ENCODE measurements at regions not wholly inside any gene's neighbourhood (a gene's known extent, or its start where the extent isn't known, plus 50 kb on each side); places are given as distances from the start of the nearest gene placed in this dataset.
"Not testable (repeated sequence)": the region's sequence is repeated elsewhere in the genome, so short reads cannot be mapped to it uniquely, and the experiment has no call there.

DNA sequence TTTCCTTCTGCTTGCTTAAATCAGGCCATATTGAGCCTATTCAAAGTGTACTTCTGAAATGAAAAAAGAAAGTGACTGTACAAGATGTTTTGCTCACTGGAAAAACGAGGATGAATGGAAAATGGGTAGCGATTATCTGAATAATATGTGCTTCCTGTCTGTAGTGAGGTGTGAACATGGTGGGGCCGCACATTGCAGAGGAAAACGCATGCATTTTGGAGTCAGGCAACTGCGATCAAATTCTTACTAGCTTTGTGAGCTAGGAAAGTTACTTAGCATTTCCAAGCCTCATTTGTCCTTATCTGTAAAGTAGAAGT, 73.0 kb upstream of the PRSS3 start:
- FAIRE-seq (no peak), DNase-seq (ENCODE audit: insufficient read length) (no peak)
- TF ChIP-seq TAF1 (IDR thresholded peaks at IDR 0.05; ENCODE audit: borderline replicate concordance, low read depth, low read length): no peak
- TF ChIP-seq POLR2AphosphoS5 (IDR thresholded peaks at IDR 0.05; ENCODE audit: low read depth, low read length): no peak
- TF ChIP-seq POLR2A (IDR thresholded peaks at IDR 0.05; ENCODE audit: low read depth, low read length): no peak

DNA sequence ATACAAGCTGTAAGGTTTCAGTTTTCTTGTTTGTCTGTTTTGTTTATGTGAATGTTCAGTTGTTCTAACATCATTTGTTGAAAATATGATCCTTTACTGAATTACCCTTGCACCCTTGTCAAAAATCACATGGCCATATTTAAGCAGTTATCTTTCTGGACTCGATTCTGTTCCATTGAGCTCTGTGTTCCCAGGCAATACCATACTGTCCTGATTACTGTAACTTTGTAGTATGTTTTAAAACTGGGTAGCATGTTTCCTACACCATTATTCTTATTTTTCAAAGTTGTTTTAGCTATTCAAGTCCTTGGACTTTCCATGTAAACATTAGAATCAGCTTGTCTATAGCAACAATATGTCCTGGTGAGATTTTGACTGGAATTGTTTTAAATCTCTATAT, 66.7 kb upstream of the PRSS3 start:
- DNase-seq (ENCODE audit: insufficient read length) (no peak), FAIRE-seq (peak; percentile 54)
- TF ChIP-seq TAF1 (IDR thresholded peaks at IDR 0.05; ENCODE audit: borderline replicate concordance, low read depth, low read length): no peak
- no peak for TF ChIP-seq POLR2A (IDR thresholded peaks at IDR 0.05; ENCODE audit: low read depth, low read length)
- TF ChIP-seq POLR2AphosphoS5 (IDR thresholded peaks at IDR 0.05; ENCODE audit: low read depth, low read length): no peak

DNA sequence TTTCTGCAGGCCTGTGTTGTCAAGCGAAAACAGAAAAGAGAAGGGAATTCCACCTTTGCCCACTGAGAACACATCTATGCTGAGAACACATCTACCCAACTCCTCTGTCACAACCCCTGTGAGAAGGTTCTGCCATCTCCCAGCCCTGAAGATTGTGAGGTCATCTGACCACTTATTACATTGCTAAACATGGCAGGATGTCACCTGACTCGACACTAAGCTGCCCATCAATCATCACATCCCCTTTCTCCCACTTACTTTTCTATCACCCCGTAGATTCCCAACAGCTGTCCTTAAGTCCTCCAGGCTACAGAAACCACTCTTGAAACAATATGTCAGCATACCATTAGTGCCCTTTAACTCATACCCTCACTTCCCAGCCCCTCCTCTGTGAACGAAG, 64.2 kb upstream of the PRSS3 start:
- FAIRE-seq: no peak

DNA sequence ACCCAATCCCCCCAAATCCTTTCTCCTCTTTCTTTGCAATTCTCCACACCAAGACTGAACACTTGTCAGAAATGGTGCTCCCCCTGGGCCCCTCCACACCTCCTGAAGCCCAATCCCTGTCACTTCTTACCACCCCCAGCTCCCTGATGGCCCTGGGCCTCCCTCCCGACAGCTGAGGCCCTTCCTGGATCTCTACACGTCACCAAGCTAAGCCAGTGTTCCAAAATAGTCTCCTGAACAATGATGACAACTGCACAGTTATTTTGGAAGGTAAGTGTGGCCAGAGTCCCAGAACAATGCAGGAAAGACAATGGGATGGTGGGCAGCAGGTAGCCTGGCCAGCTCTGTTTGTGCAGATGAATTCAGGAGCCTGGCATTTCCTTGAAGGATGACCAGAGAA, 63.7 kb upstream of the PRSS3 start:
- FAIRE-seq (no peak), DNase-seq (ENCODE audit: insufficient read length) (no peak)
- TF ChIP-seq POLR2A (IDR thresholded peaks at IDR 0.05; ENCODE audit: low read depth, low read length): no peak
- no peak for TF ChIP-seq TAF1 (IDR thresholded peaks at IDR 0.05; ENCODE audit: borderline replicate concordance, low read depth, low read length)
- TF ChIP-seq POLR2AphosphoS5 (IDR thresholded peaks at IDR 0.05; ENCODE audit: low read depth, low read length): no peak

More for the DNA sequence above, 64.2 kb upstream of the PRSS3 start:
- TF ChIP-seq TAF1 (IDR thresholded peaks at IDR 0.05; ENCODE audit: borderline replicate concordance, low read depth, low read length) (no peak), POLR2A (IDR thresholded peaks at IDR 0.05; ENCODE audit: low read depth, low read length) (no peak), POLR2AphosphoS5 (IDR thresholded peaks at IDR 0.05; ENCODE audit: low read depth, low read length) (no peak)
- no peak for DNase-seq (ENCODE audit: insufficient read length)

DNA sequence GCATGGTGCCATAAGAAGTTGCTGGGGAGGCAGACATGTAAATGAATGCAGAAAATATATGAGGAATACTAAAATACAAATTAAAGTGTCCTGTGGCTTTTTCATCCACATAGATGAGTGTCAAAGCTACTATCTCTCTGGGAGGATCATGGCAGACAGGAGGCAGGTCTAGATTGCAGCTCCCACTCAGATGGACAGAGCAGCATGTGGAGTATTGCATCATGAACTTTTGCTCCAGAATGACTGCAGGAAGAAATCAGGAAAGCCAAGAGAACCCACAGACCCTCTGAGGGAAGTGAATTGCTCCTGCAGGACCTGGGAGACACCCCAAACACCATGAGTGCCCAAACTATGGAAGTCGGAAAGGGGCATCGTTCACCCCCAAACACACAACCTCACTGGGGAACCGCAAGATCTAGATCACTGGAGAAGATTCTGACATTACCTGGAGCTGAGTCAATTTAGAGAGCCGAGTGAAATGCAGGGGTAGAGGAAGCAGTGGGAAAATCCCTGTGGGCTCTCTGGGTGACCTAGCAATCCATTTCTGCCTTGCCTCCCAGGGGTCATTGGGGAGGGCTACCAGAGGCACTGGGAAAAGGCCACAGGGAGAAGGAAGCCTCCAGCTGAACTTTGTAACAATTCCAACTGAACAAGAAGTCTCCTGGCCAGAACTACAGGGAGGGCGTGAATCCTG, 61.0 kb upstream of the PRSS3 start:
- DNase-seq (ENCODE audit: insufficient read length); FAIRE-seq: not testable (repeated sequence)

DNA sequence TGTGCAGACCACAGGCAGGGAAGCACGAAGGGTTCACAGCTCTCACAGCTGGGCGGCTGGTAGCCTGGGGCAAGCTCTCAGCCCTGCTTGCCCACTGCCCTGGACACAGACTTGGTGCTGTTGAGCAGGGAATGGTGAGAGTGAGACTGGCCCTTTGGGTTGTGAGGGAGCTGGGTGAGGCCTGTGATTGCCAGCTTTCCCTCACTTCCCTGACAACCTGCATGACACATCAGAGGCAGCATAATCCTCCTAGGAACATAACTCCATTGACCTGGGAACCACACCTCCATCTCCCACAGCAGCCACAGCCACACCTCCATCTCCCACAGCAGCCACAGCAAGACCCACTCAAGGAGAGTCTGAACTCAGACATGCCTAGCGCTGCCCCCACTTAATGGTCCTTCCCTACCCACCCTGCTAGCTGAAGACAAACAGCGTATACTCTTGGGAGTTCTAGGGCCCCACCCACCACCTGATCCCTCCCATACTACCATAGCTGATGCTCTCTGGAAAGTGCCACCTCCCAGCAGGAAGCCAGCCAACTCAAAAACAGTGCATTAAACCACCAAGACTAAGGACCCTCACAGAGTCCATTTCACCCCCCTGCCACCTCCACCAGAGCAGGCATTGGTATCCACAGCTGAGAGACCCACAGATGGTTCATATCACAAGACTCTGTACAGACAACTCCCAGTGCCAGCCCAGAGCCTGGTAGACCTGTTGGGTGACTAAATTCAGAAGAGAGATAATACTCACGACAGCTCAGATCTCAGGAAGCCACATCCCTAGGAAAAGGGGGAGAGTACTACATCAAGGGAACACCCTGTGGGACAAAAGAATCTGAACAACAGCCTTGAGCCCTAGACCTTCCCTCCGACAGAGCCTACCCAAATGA, 60.2 kb upstream of the PRSS3 start:
- DNase-seq (ENCODE audit: insufficient read length); FAIRE-seq: not testable (repeated sequence)

DNA sequence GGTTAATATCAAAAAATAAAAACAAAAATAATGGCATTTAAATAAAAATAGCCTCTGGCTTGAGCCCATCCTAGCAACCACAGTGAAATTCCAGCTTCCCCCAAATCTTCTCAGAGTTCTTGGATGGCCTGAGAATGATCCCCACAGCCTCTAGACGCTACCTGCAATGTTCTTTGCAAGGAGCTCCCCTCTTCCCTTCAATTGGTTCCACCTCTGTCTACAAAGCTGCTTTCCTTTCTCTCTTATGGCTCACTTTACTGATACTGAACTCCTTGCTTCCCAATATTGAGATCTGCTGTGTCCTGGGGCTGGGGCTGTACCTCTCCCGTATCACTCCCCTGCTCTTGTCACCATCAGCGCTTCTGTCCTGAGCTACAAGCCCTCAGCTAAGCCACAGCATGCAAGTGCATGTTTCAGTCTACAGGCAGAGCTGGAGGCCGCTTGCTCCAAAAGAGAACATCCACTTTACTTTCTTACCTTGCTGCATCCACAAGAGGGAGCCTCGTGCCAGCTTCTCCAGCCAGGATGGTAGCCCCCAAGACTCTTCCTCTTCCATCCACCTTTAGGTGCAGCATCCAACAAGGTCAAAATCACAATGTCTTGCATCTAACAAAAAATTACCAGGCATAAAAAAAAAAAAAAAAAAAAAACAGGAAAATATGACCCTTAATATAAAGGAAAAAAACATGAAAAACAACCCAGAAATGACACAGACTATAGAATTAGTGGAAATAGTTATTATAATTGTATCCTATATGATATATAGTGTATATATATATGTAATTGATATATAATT, 57.4 kb upstream of the PRSS3 start:
- no peak for DNase-seq (ENCODE audit: insufficient read length)
- TF ChIP-seq POLR2A (IDR thresholded peaks at IDR 0.05; ENCODE audit: low read depth, low read length) (no peak), TAF1 (IDR thresholded peaks at IDR 0.05; ENCODE audit: borderline replicate concordance, low read depth, low read length) (no peak), POLR2AphosphoS5 (IDR thresholded peaks at IDR 0.05; ENCODE audit: low read depth, low read length) (no peak)

DNA sequence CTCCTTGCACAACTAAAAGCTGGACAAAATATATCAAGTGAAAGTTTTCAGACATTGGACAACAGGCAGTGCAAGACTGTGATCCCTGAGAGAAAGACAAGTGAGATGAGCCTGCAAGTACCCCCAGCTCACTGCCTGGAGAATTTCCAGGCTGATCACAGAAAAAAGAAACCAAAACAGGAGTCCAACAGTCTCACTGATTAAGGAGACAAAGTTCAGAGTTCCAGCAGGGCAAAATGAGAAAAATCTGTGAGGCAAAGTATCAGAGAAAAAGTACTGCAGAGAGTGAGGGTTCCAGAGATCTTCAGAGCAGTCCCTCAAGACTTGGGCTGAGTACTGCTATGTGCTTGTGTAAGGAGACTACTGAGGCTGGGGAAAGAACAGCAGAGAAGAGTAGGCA, 56.0 kb upstream of the PRSS3 start:
- TF ChIP-seq POLR2AphosphoS5 (IDR thresholded peaks at IDR 0.05; ENCODE audit: low read depth, low read length) (no peak), TAF1 (IDR thresholded peaks at IDR 0.05; ENCODE audit: borderline replicate concordance, low read depth, low read length) (no peak), POLR2A (IDR thresholded peaks at IDR 0.05; ENCODE audit: low read depth, low read length) (no peak)
- FAIRE-seq (no peak), DNase-seq (ENCODE audit: insufficient read length) (no peak)

More for the DNA sequence above, 57.4 kb upstream of the PRSS3 start:
- no peak for FAIRE-seq

DNA sequence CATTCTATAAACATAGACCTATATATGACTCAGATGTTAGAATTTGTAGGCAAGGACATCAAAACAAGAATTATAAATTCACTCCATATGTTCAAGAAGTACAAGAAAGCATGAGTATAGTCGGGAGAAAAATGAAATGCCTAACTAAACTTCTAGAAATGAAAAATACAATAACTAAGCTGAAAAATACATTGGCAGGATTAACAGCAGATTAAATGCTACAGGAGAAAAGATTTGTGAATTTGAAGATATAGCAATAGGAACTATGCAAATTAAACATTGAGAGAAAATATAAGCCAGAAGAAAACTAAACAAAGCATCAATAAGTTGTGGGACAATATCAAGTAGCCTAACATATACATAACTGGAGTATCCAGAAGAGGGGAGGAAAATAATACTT, 55.3 kb upstream of the PRSS3 start:
- no peak for TF ChIP-seq POLR2AphosphoS5 (IDR thresholded peaks at IDR 0.05; ENCODE audit: low read depth, low read length)
- TF ChIP-seq TAF1 (IDR thresholded peaks at IDR 0.05; ENCODE audit: borderline replicate concordance, low read depth, low read length): no peak
- TF ChIP-seq POLR2A (IDR thresholded peaks at IDR 0.05; ENCODE audit: low read depth, low read length): no peak
- no peak for FAIRE-seq

DNA sequence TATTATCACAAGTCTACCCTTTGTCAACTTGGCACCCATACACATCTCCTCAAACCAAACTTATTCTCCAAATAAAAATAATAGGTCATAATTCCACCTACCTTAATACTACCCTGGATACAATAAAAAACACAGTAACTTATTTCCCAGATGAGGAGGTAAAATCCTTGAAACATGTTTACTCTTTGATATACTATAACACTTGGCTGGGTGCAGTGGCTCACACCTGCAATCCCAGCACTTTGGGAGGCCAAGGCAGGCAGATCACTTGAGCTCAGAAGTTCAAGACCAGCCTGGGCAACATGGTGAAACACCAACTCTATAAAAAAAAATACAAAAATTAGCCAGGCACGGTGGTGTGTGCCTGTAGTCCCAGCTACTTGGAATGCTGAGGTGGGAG, 54.4 kb upstream of the PRSS3 start:
- not testable (repeated sequence) for DNase-seq (ENCODE audit: insufficient read length)

More for the DNA sequence above, 55.3 kb upstream of the PRSS3 start:
- no peak for DNase-seq (ENCODE audit: insufficient read length)

DNA sequence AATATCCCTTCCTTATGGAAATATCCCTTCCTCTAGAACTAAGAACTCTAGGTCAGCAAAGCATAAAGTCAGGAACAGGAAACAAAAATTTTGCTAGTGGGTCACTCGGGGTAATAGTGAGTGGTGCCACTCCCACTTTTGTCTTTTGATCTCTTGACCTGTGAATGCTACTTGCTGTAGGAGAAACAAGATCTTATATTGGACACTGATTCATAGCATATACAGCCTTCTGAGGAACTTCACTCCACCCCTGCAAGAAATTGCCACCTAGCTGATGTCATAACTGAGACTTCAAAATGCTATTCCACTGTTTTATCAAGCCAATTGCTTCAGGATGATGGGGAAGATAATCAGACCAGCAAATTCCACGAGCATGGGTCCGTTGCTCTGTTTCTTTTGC, 53.3 kb upstream of the PRSS3 start:
- TF ChIP-seq TAF1 (IDR thresholded peaks at IDR 0.05; ENCODE audit: borderline replicate concordance, low read depth, low read length) (no peak), POLR2AphosphoS5 (IDR thresholded peaks at IDR 0.05; ENCODE audit: low read depth, low read length) (no peak), POLR2A (IDR thresholded peaks at IDR 0.05; ENCODE audit: low read depth, low read length) (no peak)
- FAIRE-seq: no peak
- DNase-seq (ENCODE audit: insufficient read length): no peak

More for the DNA sequence above, 54.4 kb upstream of the PRSS3 start:
- FAIRE-seq: not testable (repeated sequence)

DNA sequence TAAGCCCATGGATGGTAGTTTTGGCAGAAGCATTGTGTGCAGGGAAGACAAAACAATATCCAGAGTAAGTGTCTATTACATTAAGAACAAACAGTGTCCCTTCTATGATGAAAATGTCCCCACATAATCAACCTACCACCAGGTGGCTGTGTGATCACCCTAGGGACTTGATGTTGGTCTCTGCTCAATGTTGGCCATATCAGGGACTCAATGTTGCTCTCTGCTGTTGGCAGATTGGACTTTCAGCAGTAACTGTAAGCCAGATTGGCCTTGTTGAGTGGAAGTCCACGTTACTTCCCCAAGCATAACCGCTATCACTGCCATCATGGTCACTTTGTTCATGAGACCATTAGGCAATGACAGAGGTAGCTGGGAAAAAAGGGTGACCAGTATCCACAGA, 52.8 kb upstream of the PRSS3 start:
- TF ChIP-seq POLR2A (IDR thresholded peaks at IDR 0.05; ENCODE audit: low read depth, low read length) (no peak), TAF1 (IDR thresholded peaks at IDR 0.05; ENCODE audit: borderline replicate concordance, low read depth, low read length) (no peak), POLR2AphosphoS5 (IDR thresholded peaks at IDR 0.05; ENCODE audit: low read depth, low read length) (no peak)
- DNase-seq (ENCODE audit: insufficient read length) (no peak), FAIRE-seq (peak; percentile 30)

All from GM12892 (cell line).